ENCODE measurements at regions not wholly inside any gene's neighbourhood (a gene's known extent, or its start where the extent isn't known, plus 50 kb on each side); places are given as distances from the start of the nearest gene placed in this dataset.

DNA sequence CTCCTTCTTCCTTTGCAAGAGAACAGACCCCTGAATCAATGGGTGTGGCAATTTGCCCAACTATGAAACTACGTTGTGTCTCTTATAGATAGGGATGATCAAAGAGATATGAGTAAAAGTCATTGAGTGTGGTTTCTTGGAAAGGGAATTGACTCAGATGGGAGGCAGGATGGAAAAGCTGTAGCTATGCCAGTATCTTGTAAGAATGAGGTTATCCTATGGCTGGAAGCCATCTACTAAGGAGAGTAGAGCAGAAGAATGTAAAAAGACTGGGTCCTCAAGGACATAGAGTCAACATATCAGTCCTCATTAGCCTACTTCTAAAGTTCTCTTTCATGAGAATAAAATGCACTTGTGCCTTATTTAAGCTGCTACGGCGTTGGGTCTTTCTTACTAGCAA, 78.9 kb upstream of the POU2AF2 start:
- DNase-seq (ENCODE audit: low read depth, low spot score) (no peak), FAIRE-seq (no peak), ATAC-seq (no peak)
- no peak overlapping the region for H3K27ac ChIP-seq (ENCODE audit: control insufficient read depth, insufficient read depth)
- no peak overlapping the region for H3K4me3 ChIP-seq
- H2AFZ ChIP-seq (ENCODE audit: control insufficient read depth, low read depth, low read length): no peak overlapping the region
- CTCF ChIA-PET: no interaction called here
- RAD21 ChIA-PET (ENCODE audit: unreplicated experiment): no interaction called here
- in situ Hi-C loops (cut with MboI) (no loop called here), intact Hi-C loops (cut with micrococcal nuclease; ENCODE audit: unreplicated experiment) (no loop called here)
- SMC1A ChIA-PET (ENCODE audit: uncharacterized antibody, unreplicated experiment): no interaction called here
- H3K27me3 ChIP-seq (replicated peaks in 1 of 2; ENCODE audit: control insufficient read depth in 2 of 2, insufficient read depth in 2 of 2, low read length in 1 of 2): peaks cover 0 to 9% of the 10 kb centered on the region in 2 experiments; a peak in 3 of 4 replicates
- WGBS (ENCODE audit: insufficient coverage, insufficient replicate concordance, low lambda C conversion rate, missing lambda C conversion rate): 39% methylated on average over 3 of the region's 3 CpGs
- no peaks in the 10 kb centered on the region for H3K36me3 ChIP-seq (ENCODE audit: control insufficient read depth in 2 of 2, insufficient read depth in 2 of 2, low read length in 1 of 2)
- H3K79me2 ChIP-seq (ENCODE audit: control insufficient read depth, insufficient read depth, low read length): no peaks in the 10 kb centered on the region
- no peak for TF ChIP-seq RBBP5 (conservative IDR thresholded peaks at IDR 0.05)
- no peak for TF ChIP-seq BRCA1 (IDR thresholded peaks at IDR 0.05; ENCODE audit: low read depth, low read length)
- TF ChIP-seq, protein P1, sequence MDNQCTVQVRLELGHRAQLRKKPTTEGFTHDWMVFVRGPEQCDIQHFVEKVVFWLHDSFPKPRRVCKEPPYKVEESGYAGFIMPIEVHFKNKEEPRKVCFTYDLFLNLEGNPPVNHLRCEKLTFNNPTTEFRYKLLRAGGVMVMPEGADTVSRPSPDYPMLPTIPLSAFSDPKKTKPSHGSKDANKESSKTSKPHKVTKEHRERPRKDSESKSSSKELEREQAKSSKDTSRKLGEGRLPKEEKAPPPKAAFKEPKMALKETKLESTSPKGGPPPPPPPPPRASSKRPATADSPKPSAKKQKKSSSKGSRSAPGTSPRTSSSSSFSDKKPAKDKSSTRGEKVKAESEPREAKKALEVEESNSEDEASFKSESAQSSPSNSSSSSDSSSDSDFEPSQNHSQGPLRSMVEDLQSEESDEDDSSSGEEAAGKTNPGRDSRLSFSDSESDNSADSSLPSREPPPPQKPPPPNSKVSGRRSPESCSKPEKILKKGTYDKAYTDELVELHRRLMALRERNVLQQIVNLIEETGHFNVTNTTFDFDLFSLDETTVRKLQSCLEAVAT (IDR thresholded peaks at IDR 0.05): no peak
- no peak for TF ChIP-seq ASH2L (IDR thresholded peaks at IDR 0.05; ENCODE audit: borderline replicate concordance, low read depth)
- no peak for TF ChIP-seq NFYB (IDR thresholded peaks at IDR 0.05; ENCODE audit: insufficient read depth, low read depth, low read length)
- TF ChIP-seq MXI1 (IDR thresholded peaks at IDR 0.05; ENCODE audit: low read depth, low read length): no peak
- TF ChIP-seq YY1 (IDR thresholded peaks at IDR 0.05; ENCODE audit: low read depth, low read length): no peak
- no peak for TF ChIP-seq POU2F2 (IDR thresholded peaks at IDR 0.05; ENCODE audit: borderline replicate concordance, low read depth, low read length)
- TF ChIP-seq, protein P2, sequence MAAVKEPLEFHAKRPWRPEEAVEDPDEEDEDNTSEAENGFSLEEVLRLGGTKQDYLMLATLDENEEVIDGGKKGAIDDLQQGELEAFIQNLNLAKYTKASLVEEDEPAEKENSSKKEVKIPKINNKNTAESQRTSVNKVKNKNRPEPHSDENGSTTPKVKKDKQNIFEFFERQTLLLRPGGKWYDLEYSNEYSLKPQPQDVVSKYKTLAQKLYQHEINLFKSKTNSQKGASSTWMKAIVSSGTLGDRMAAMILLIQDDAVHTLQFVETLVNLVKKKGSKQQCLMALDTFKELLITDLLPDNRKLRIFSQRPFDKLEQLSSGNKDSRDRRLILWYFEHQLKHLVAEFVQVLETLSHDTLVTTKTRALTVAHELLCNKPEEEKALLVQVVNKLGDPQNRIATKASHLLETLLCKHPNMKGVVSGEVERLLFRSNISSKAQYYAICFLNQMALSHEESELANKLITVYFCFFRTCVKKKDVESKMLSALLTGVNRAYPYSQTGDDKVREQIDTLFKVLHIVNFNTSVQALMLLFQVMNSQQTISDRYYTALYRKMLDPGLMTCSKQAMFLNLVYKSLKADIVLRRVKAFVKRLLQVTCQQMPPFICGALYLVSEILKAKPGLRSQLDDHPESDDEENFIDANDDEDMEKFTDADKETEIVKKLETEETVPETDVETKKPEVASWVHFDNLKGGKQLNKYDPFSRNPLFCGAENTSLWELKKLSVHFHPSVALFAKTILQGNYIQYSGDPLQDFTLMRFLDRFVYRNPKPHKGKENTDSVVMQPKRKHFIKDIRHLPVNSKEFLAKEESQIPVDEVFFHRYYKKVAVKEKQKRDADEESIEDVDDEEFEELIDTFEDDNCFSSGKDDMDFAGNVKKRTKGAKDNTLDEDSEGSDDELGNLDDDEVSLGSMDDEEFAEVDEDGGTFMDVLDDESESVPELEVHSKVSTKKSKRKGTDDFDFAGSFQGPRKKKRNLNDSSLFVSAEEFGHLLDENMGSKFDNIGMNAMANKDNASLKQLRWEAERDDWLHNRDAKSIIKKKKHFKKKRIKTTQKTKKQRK (IDR thresholded peaks at IDR 0.05; ENCODE audit: low read depth, low read length): no peak
- no peak overlapping the region for H3K9ac ChIP-seq (ENCODE audit: control insufficient read depth, insufficient read depth, low read length)
- BruUV-seq (replicated peaks): no TSS peak
- POLR2A ChIA-PET: no interaction called here
- no peaks in the 10 kb centered on the region for H4K20me1 ChIP-seq (ENCODE audit: control insufficient read depth, insufficient read depth)
- H3K4me1 ChIP-seq (ENCODE audit: control insufficient read depth, insufficient read depth, low read length): no peaks in the 10 kb centered on the region
- no peaks in the 10 kb centered on the region for H3K9me3 ChIP-seq (replicated peaks; ENCODE audit: control insufficient read depth, insufficient read depth, low read length)
- no peak overlapping the region for H3K4me2 ChIP-seq (ENCODE audit: control insufficient read depth, insufficient read depth)

Data from GM12878 (cell line).